SH-SY5Y (cell line): ENCODE measurements at regions not wholly inside any gene's neighbourhood (a gene's known extent, or its start where the extent isn't known, plus 50 kb on each side); places are given as distances from the start of the nearest gene placed in this dataset.

Experiments
- GATA2 ChIP-seq: IDR thresholded peaks from 2 replicates; pipeline ENCODE4 v1.6.1; 2011; ENCODE audit warnings: mild to moderate bottlenecking, low read depth, low read length
- GATA3 ChIP-seq: IDR thresholded peaks from 2 replicates; pipeline ENCODE4 v1.6.1; 2011; ENCODE audit warnings: low read depth, mild to moderate bottlenecking, low read length, moderate library complexity

DNA sequence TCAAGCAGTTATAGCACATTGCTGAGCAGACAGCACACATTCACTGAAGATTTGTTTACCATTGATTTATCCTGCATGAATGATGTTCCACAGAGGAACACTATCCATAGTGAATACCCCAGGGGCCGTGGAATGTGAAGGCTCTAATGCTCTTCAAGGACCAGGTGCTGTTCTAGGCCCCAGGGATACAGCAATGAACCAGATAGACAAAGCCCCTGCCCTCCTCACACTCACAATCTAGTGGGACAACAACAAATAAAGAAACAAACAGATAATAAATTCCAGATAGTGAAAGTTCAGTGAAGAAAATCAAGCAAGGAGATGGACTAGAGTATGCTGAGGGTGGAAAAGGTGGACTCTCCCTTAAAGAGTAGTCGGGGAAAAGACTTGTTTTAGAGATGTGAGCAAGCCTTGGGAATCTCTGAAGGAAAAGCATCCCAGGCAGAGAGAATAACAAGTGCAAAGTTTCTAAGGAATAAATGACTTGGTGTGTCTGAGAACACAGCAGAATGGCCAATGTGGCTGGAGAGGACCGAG lies 117.7 kb downstream of the CCDC71L start:
- no peak for TF ChIP-seq GATA2
- no peak for TF ChIP-seq GATA3
